HepG2 (cell line): ENCODE measurements at regions not wholly inside any gene's neighbourhood (a gene's known extent, or its start where the extent isn't known, plus 50 kb on each side); places are given as distances from the start of the nearest gene placed in this dataset.

Source experiments
- ATAC-seq: fragments of 200-7000 bp; cut with Tn5 transposase; 3 replicates; pipeline ENCODE4 v1.9.1; 2020; ENCODE audit warnings: mild to moderate bottlenecking, moderate library complexity
- BruUV-seq: library from RNA; stranded (reverse); fragments of 400-500 nt; replicated peaks from 2 replicates; lab custom pipeline; 2021; lab: Mats Ljungman, UMichigan
- CTCF ChIA-PET: fragments of 300-600 bp; formaldehyde crosslinking; extraction: SDS; loops from one replicate; lab custom pipeline; 2021; ENCODE audit warnings: low total read pairs, inconsistent platforms, low intra/inter-chr PET ratio; lab: Yijun Ruan, JAX
- POLR2A ChIA-PET: fragments of 350-600 bp; sonication (Branson Sonifier 250); formaldehyde crosslinking; loops from one replicate; lab custom pipeline; 2020; ENCODE audit warnings: antibody characterized with exemption, inconsistent platforms; lab: Yijun Ruan, JAX
- DNase-seq: peaks from one replicate; pipeline ENCODE4 v3.0.0-alpha.2; 2015; ENCODE audit warnings: low spot score
- FAIRE-seq: peaks from 3 replicates; lab custom pipeline; 2011; peaks lifted over from hg19 to GRCh38; lab: Jason Lieb, UNC
- H2AFZ ChIP-seq: one replicate; pipeline ENCODE4 v1.6.1; 2011; ENCODE audit warnings: low read length, inconsistent platforms
- H3K27ac ChIP-seq: fragments of 300-600 bp; 3 replicates; pipeline ENCODE4 v1.8.0; 2011; ENCODE audit warnings: mixed run types, mild to moderate bottlenecking, mixed read lengths, low read length, inconsistent platforms; ENCODE audit not compliant: insufficient read depth; ENCODE audit errors: extremely low read length
- H3K27me3 ChIP-seq, 2 experiments: fragments of 200-600 bp in 1 of 2; 2 replicates in 1 of 2; 3 replicates in 1 of 2; pipeline versions ENCODE4 v1.6.0 to v1.8.0; 2011; ENCODE audit warnings: low read length in 2 of 2, mild to moderate bottlenecking in 2 of 2, moderate library complexity in 2 of 2, inconsistent platforms in 1 of 2; ENCODE audit not compliant: insufficient read depth in 2 of 2, control insufficient read depth in 1 of 2
- H3K36me3 ChIP-seq, 2 experiments: fragments of 200-600 bp in 1 of 2; replicated peaks in 1 of 2; 2 replicates in 1 of 2; 3 replicates in 1 of 2; pipeline versions ENCODE4 v1.5.1 to v1.8.0; 2011; ENCODE audit warnings: low read length in 2 of 2, inconsistent platforms in 1 of 2; ENCODE audit not compliant: insufficient read depth in 2 of 2, control insufficient read depth in 1 of 2
- H3K4me1 ChIP-seq: 2 replicates; pipeline ENCODE4 v1.5.1; 2012; ENCODE audit warnings: low read length, inconsistent platforms; ENCODE audit not compliant: insufficient read depth
- H3K4me2 ChIP-seq: 2 replicates; pipeline ENCODE4 v1.6.0; 2011; ENCODE audit warnings: low read depth, low read length, inconsistent platforms
- H3K4me3 ChIP-seq, 3 experiments: fragments of 200-600 bp in 1 of 3; sonication (generic), shearing (Covaris generic) in 1 of 3; replicated peaks in 1 of 3; 2 replicates each; pipeline ENCODE4 v1.5.1; 2011 to 2016; ENCODE audit warnings: low read length in 3 of 3, inconsistent platforms in 2 of 3, low read depth in 2 of 3, mild to moderate bottlenecking in 2 of 3, control low read depth in 1 of 3, mixed read lengths in 1 of 3; ENCODE audit not compliant: insufficient read depth in 1 of 3
- H3K79me2 ChIP-seq: one replicate; pipeline ENCODE4 v1.6.1; 2011; ENCODE audit warnings: low read length, inconsistent platforms; ENCODE audit not compliant: insufficient read depth
- H3K9ac ChIP-seq: 2 replicates; pipeline ENCODE4 v1.6.0; 2011; ENCODE audit warnings: mild to moderate bottlenecking, low read depth, low read length, inconsistent platforms; ENCODE audit not compliant: insufficient read depth
- H3K9me3 ChIP-seq: 2 replicates; pipeline ENCODE4 v1.5.1; 2012; ENCODE audit warnings: mild to moderate bottlenecking, low read length
- H4K20me1 ChIP-seq: 2 replicates; pipeline ENCODE4 v1.6.0; 2011; ENCODE audit warnings: inconsistent platforms, mild to moderate bottlenecking, low read length, moderate library complexity; ENCODE audit not compliant: insufficient read depth
- ATF4 ChIP-seq, 2 experiments: fragments of 450-650 bp in 1 of 2; sonication (generic) in 1 of 2; formaldehyde crosslinking; IDR thresholded peaks; 2 replicates each; pipeline versions ENCODE4 v1.5.0 to v1.8.0; 2020 to 2022; ENCODE audit warnings: mild to moderate bottlenecking in 1 of 2, missing genetic modification reagents in 1 of 2
- ATRX ChIP-seq: sonication (generic); formaldehyde crosslinking; IDR thresholded peaks from 2 replicates; pipeline ENCODE4 v1.4.0; 2020; ENCODE audit warnings: missing genetic modification reagents, borderline replicate concordance
- EEA1 ChIP-seq: sonication (generic); formaldehyde crosslinking; IDR thresholded peaks from 2 replicates; pipeline ENCODE4 v1.5.1; 2020; ENCODE audit warnings: mild to moderate bottlenecking, missing genetic modification reagents, borderline replicate concordance
- ELF1 ChIP-seq: sonication (generic); formaldehyde crosslinking; IDR thresholded peaks from 2 replicates; pipeline ENCODE4 v1.4.0; 2020; ENCODE audit warnings: missing genetic modification reagents
- FOSL2 ChIP-seq: sonication (generic); formaldehyde crosslinking; IDR thresholded peaks from 2 replicates; pipeline ENCODE4 v1.4.0; 2020; ENCODE audit warnings: missing genetic modification reagents
- MXI1 ChIP-seq: IDR thresholded peaks from 3 replicates; pipeline ENCODE4 v1.6.1; 2012; ENCODE audit warnings: low read depth, low read length, inconsistent platforms, borderline replicate concordance
- RARA ChIP-seq: IDR thresholded peaks from 2 replicates; pipeline ENCODE4 v1.6.1; 2016; ENCODE audit warnings: missing genetic modification reagents, missing compliant biosample characterization
- ZNF496 ChIP-seq: sonication (generic); formaldehyde crosslinking; IDR thresholded peaks from 2 replicates; pipeline ENCODE4 v1.8.1; 2023; ENCODE audit warnings: mild to moderate bottlenecking, moderate library complexity, missing genetic modification reagents; ENCODE audit not compliant: insufficient replicate concordance
- ZNF782 ChIP-seq: sonication (generic); formaldehyde crosslinking; IDR thresholded peaks from 2 replicates; pipeline ENCODE4 v1.4.0; 2020; ENCODE audit warnings: missing genetic modification reagents, mild to moderate bottlenecking, borderline replicate concordance
- ZSCAN9 ChIP-seq: IDR thresholded peaks from 2 replicates; pipeline ENCODE4 v1.6.1; 2016; ENCODE audit warnings: borderline replicate concordance
- WGBS: methylation state at CpG from one replicate; pipeline ENCODE4 v1.1.6; 2017; ENCODE audit warnings: low lambda C conversion rate; 5-methylcytosine and 5-hydroxymethylcytosine counted together
- in situ Hi-C: cut with HindIII; loops from 2 replicates; pipeline ENCODE4 v1.10.0; 2017; ENCODE audit warnings: low pct_unique_long_range_greater_than_20kb; ENCODE audit not compliant: extremely low pct_ligation_motif_present
- intact Hi-C: fragments of 100-400 bp; cut with micrococcal nuclease; formaldehyde crosslinking; loops from one replicate; pipeline ENCODE4 v1.10.0; 2022; ENCODE audit not compliant: unreplicated experiment

DNA sequence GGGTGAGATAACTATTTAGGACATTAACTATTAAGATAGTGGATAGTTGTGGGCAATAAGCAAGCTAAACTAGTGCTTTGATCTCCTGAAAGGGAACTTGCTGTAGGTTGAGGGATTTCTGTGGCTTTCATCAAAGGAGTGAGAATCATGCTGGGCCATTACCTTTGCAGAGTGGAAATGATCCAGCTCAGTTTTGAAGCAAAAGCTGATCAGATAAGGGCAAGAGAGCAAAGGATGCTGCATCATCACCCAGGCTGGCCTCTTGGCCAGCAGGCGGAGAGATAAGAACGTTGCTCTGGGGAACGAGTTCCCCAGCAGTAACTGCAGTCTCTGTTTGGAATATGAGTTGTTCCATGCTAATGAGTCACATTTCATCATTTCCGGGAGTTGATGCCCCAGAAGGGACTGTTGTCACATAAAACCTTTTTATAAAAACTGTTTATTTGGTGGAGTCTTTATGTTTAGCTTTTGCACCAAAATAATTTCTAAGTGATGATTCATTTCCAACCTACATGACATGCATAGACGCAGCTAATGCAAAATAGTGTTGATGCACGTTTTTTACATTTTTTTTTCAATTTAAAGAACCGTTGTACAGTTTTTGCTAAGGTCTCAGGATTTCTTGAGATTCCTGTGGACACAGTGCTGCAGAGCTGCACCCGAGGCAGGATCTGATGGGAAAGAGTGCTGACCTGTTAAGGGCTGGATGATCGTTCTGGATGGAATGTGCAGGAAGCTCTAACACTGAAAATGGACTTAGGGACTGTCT, 99.3 kb downstream of the ACTBL2 start:
- Histone ChIP-seq H3K4me2 (no peak overlapping the region), H3K4me1 (no peaks in the 10 kb centered on the region), H3K27ac (no peak overlapping the region), H3K9me3 (no peaks in the 10 kb centered on the region), H3K79me2 (no peaks in the 10 kb centered on the region), H4K20me1 (no peaks in the 10 kb centered on the region), H3K36me3 (no peaks in the 10 kb centered on the region), H3K27me3 (no peaks in the 10 kb centered on the region; a peak in 1 of 5 replicates), H3K9ac (no peak overlapping the region), H3K4me3 (no peak overlapping the region), H2AFZ (no peak overlapping the region)
- intact Hi-C loops (no loop called here), in situ Hi-C loops (no loop called here)
- no peak for FAIRE-seq
- BruUV-seq: no TSS peak
- CTCF ChIA-PET: no interaction called here
- POLR2A ChIA-PET: no interaction called here
- peak; percentile 59 for ATAC-seq
- WGBS: 2% methylated on average over 7 of the region's 9 CpGs
- DNase-seq: peak; percentile 30
- TF ChIP-seq MXI1 (no peak), ZNF782 (CRISPR knock-in tag) (no peak), FOSL2 (CRISPR knock-in tag) (peak; percentile 38; the same call in 1 of the 2 replicates), ATF4 (CRISPR knock-in tag; IDR thresholded peaks at IDR 0.05) (peak in 1 of 2 experiments; percentile 43; a peak in 1 of 4 replicates), EEA1 (CRISPR knock-in tag) (no peak), RARA (CRISPR knock-in tag) (no peak), ELF1 (CRISPR knock-in tag) (no peak), ATRX (CRISPR knock-in tag) (no peak), ZSCAN9 (CRISPR knock-in tag) (no peak), ZNF496 (no peak)
